ENCODE measurements at regions not wholly inside any gene's neighbourhood (a gene's known extent, or its start where the extent isn't known, plus 50 kb on each side); places are given as distances from the start of the nearest gene placed in this dataset.

- no peak for DNase-seq
These were observed 299.5 kb upstream of the RASGRP1 start for GRCh38 chr15:38864122-38864521.

- DNase-seq, result no peak
These were observed 300.4 kb upstream of the RASGRP1 start for GRCh38 chr15:38864827-38865581.

- DNase-seq, result no peak
These were observed 302.9 kb upstream of the RASGRP1 start for GRCh38 chr15:38867556-38867955.

- no peak for DNase-seq
These were observed 303.9 kb upstream of the RASGRP1 start for GRCh38 chr15:38868326-38869114.

- DNase-seq, result no peak
These were observed 307.0 kb upstream of the RASGRP1 start for GRCh38 chr15:38871638-38872037.

- no peak for DNase-seq
These were observed 308.1 kb upstream of the RASGRP1 start for GRCh38 chr15:38872732-38873131.

GRCh38 chr15:38873158-38873557, 308.5 kb upstream of the RASGRP1 start:
- no peak for DNase-seq

GRCh38 chr15:38874464-38874863, 309.9 kb upstream of the RASGRP1 start:
- DNase-seq, result no peak

GRCh38 chr15:38876211-38876610, 311.6 kb upstream of the RASGRP1 start:
- no peak for DNase-seq

- DNase-seq, result no peak
These were observed 312.0 kb upstream of the RASGRP1 start for GRCh38 chr15:38876621-38877020.

GRCh38 chr15:38877471-38877870, 312.9 kb upstream of the RASGRP1 start:
- no peak for DNase-seq

- DNase-seq, result no peak
These were observed 313.4 kb upstream of the RASGRP1 start for GRCh38 chr15:38878026-38878425.

GRCh38 chr15:38878926-38879325, 314.3 kb upstream of the RASGRP1 start:
- no peak for DNase-seq

GRCh38 chr15:38879909-38880471, 315.4 kb upstream of the RASGRP1 start:
- no peak for DNase-seq

GRCh38 chr15:38882221-38882620, 317.6 kb upstream of the RASGRP1 start:
- no peak for DNase-seq

GRCh38 chr15:38883987-38884386, 319.4 kb upstream of the RASGRP1 start:
- DNase-seq, result no peak

- no peak for DNase-seq
These were observed 320.4 kb upstream of the RASGRP1 start for GRCh38 chr15:38885001-38885400.

GRCh38 chr15:38885471-38885952, 320.9 kb upstream of the RASGRP1 start:
- DNase-seq, result no peak

- no peak for DNase-seq
These were observed 321.9 kb upstream of the RASGRP1 start for GRCh38 chr15:38886315-38887163.

GRCh38 chr15:38888701-38889221, 324.1 kb upstream of the RASGRP1 start:
- no peak for DNase-seq

GRCh38 chr15:38890194-38890593, 325.6 kb upstream of the RASGRP1 start:
- DNase-seq, result no peak

GRCh38 chr15:38893925-38894242, 329.3 kb upstream of the RASGRP1 start:
- no peak for DNase-seq
